UCSD-AML1 (cell line): ENCODE measurements at regions not wholly inside any gene's neighbourhood (a gene's known extent, or its start where the extent isn't known, plus 50 kb on each side); places are given as distances from the start of the nearest gene placed in this dataset.

ENCODE experiments used
- DNase-seq: peaks from one replicate; lab custom pipeline; 2025; ENCODE audit not compliant: unreplicated experiment; lab: John Stamatoyannopoulos, UW

- DNase-seq: no peak
Measured at GRCh38 chr16:89027281-89027680, 50.3 kb upstream of the CBFA2T3 start.

- peak; percentile 82 for DNase-seq
Measured at GRCh38 chr16:89031715-89032659, 55.0 kb upstream of the CBFA2T3 start.

- no peak for DNase-seq
Measured at GRCh38 chr16:89033304-89033703, 56.3 kb upstream of the CBFA2T3 start.

GRCh38 chr16:89033796-89034572 is 57.0 kb upstream of the CBFA2T3 start:
- DNase-seq: no peak

GRCh38 chr16:89034573-89034961 is 57.6 kb upstream of the CBFA2T3 start:
- no peak for DNase-seq

- DNase-seq: no peak
Measured at GRCh38 chr16:89034971-89035668, 58.1 kb upstream of the CBFA2T3 start.

- DNase-seq: no peak
Measured at GRCh38 chr16:89035669-89036570, 57.7 kb upstream of the ACSF3 start.

- DNase-seq: no peak
Measured at GRCh38 chr16:89036776-89037175, 56.9 kb upstream of the ACSF3 start.

- peak; percentile 68 for DNase-seq
Measured at GRCh38 chr16:89037261-89038152, 56.1 kb upstream of the ACSF3 start.

GRCh38 chr16:89038221-89038721 is 55.4 kb upstream of the ACSF3 start:
- no peak for DNase-seq

- DNase-seq: no peak
Measured at GRCh38 chr16:89038811-89039735, 54.6 kb upstream of the ACSF3 start.

GRCh38 chr16:89039756-89040155 is 53.9 kb upstream of the ACSF3 start:
- DNase-seq: no peak

GRCh38 chr16:89040391-89040790 is 53.3 kb upstream of the ACSF3 start:
- no peak for DNase-seq

GRCh38 chr16:89040861-89041570 is 52.6 kb upstream of the ACSF3 start:
- no peak for DNase-seq

- no peak for DNase-seq
Measured at GRCh38 chr16:89041571-89042481, 51.8 kb upstream of the ACSF3 start.

- no peak for DNase-seq
Measured at GRCh38 chr16:89042711-89043551, 50.7 kb upstream of the ACSF3 start.
